GM23338 (cell line): ENCODE measurements at regions not wholly inside any gene's neighbourhood (a gene's known extent, or its start where the extent isn't known, plus 50 kb on each side); places are given as distances from the start of the nearest gene placed in this dataset.

Source experiments
- ATAC-seq: fragments of 200-7000 bp; cut with Tn5 transposase; 3 replicates; pipeline ENCODE4 v1.9.1; 2020
- DNase-seq: peaks from one replicate; pipeline ENCODE4 v3.0.0-alpha.2; 2015; ENCODE audit warnings: low spot score
- H2AFZ ChIP-seq: fragments of 200-600 bp; sonication (generic); 2 replicates; pipeline ENCODE4 v1.8.0; 2016; ENCODE audit warnings: antibody characterized with exemption, mild to moderate bottlenecking, moderate library complexity
- H3F3A ChIP-seq: fragments of 200-600 bp; sonication (generic); replicated peaks from 2 replicates; pipeline ENCODE4 v1.8.0; 2017; ENCODE audit warnings: antibody characterized with exemption, mixed run types, low read depth
- H3K27ac ChIP-seq: fragments of 200-600 bp; sonication (generic); 2 replicates; pipeline ENCODE4 v1.6.1; 2016; ENCODE audit warnings: low read depth
- H3K27me3 ChIP-seq: fragments of 200-600 bp; sonication (generic); 2 replicates; pipeline ENCODE4 v1.8.0; 2016; ENCODE audit warnings: mild to moderate bottlenecking, mixed run types, moderate library complexity; ENCODE audit not compliant: insufficient read depth
- H3K36me3 ChIP-seq: fragments of 200-600 bp; sonication (generic); 2 replicates; pipeline ENCODE4 v1.8.0; 2016; ENCODE audit warnings: mild to moderate bottlenecking; ENCODE audit not compliant: insufficient read depth
- H3K4me1 ChIP-seq: fragments of 200-600 bp; sonication (generic); 2 replicates; pipeline ENCODE4 v1.8.0; 2016; ENCODE audit warnings: mild to moderate bottlenecking, moderate library complexity; ENCODE audit not compliant: insufficient read depth
- H3K4me2 ChIP-seq: fragments of 200-600 bp; sonication (generic); 2 replicates; pipeline ENCODE4 v1.7.1; 2017; ENCODE audit warnings: mixed run types
- H3K4me3 ChIP-seq: fragments of 200-600 bp; sonication (generic); 2 replicates; pipeline ENCODE4 v1.6.1; 2016; ENCODE audit warnings: mixed run types
- H3K79me2 ChIP-seq: fragments of 200-600 bp; sonication (generic); replicated peaks from 2 replicates; pipeline ENCODE4 v1.8.0; 2017; ENCODE audit warnings: mild to moderate bottlenecking; ENCODE audit not compliant: insufficient read depth
- H3K9me2 ChIP-seq: fragments of 200-600 bp; sonication (generic); 2 replicates; pipeline ENCODE4 v1.8.0; 2017; ENCODE audit not compliant: insufficient read depth
- H4K20me1 ChIP-seq: fragments of 200-600 bp; sonication (generic); replicated peaks from 2 replicates; pipeline ENCODE4 v1.8.0; 2017; ENCODE audit warnings: mild to moderate bottlenecking; ENCODE audit not compliant: insufficient read depth
- H3K27ac Mint-ChIP-seq: 2 replicates; pipeline ENCODE4 v1.8.0; 2020; ENCODE audit warnings: inconsistent platforms, mild to moderate bottlenecking, moderate library complexity, mixed read lengths
- H3K27me3 Mint-ChIP-seq: 3 replicates; pipeline ENCODE4 v1.8.0; 2022; ENCODE audit warnings: low read depth, mild to moderate bottlenecking, moderate library complexity, mixed read lengths, inconsistent platforms; ENCODE audit not compliant: insufficient read depth, poor library complexity
- H3K36me3 Mint-ChIP-seq: 3 replicates; pipeline ENCODE4 v1.8.0; 2021; ENCODE audit warnings: low read depth, mild to moderate bottlenecking, inconsistent platforms, moderate library complexity, mixed read lengths
- H3K4me1 Mint-ChIP-seq: 3 replicates; pipeline ENCODE4 v1.8.0; 2020; ENCODE audit warnings: mild to moderate bottlenecking, inconsistent platforms, mixed read lengths
- H3K4me3 Mint-ChIP-seq: 3 replicates; pipeline ENCODE4 v1.8.0; 2021; ENCODE audit warnings: moderate library complexity, mild to moderate bottlenecking, inconsistent platforms, mixed read lengths
- H3K9me3 Mint-ChIP-seq: 3 replicates; pipeline ENCODE4 v1.8.0; 2020; ENCODE audit warnings: moderate library complexity, mild to moderate bottlenecking, inconsistent platforms, mixed read lengths
- CREB1 ChIP-seq: fragments of 250-450 bp; sonication (Bioruptor Pico); IDR thresholded peaks from 2 replicates; pipeline ENCODE4 v1.5.0; 2020; ENCODE audit warnings: low read depth, mild to moderate bottlenecking, moderate library complexity
- EZH2 ChIP-seq: fragments of 200-600 bp; sonication (generic); IDR thresholded peaks from one replicate; pipeline ENCODE4 v1.8.0; 2017; ENCODE audit warnings: antibody characterized with exemption, mild to moderate bottlenecking, low read depth; ENCODE audit not compliant: unreplicated experiment
- EZH2phosphoT487 ChIP-seq: fragments of 200-600 bp; sonication (generic); IDR thresholded peaks from one replicate; pipeline ENCODE4 v1.8.1; 2018; ENCODE audit warnings: antibody characterized with exemption; ENCODE audit not compliant: unreplicated experiment
- JUNB ChIP-seq: IDR thresholded peaks from one replicate; pipeline ENCODE4 v1.6.1; 2016; ENCODE audit warnings: antibody characterized with exemption; ENCODE audit not compliant: unreplicated experiment
- NANOG ChIP-seq: IDR thresholded peaks from 2 replicates; pipeline ENCODE4 v1.6.1; 2016; ENCODE audit warnings: antibody characterized with exemption, borderline replicate concordance
- POLR2AphosphoS5 ChIP-seq: IDR thresholded peaks from 2 replicates; pipeline ENCODE4 v1.6.1; 2016; ENCODE audit warnings: antibody characterized with exemption, low read depth
- STAT1 ChIP-seq: IDR thresholded peaks from one replicate; pipeline ENCODE4 v1.6.1; 2016; ENCODE audit warnings: antibody characterized with exemption; ENCODE audit not compliant: unreplicated experiment
- ZNF331 ChIP-seq: fragments of 250-450 bp; sonication (Bioruptor Pico); IDR thresholded peaks from 2 replicates; pipeline ENCODE4 v1.5.0; 2020; ENCODE audit warnings: low read depth, mild to moderate bottlenecking, moderate library complexity
- TF ChIP-seq, protein P1 (sequence below), 2 experiments: fragments of 200-600 bp in 1 of 2; sonication (generic) in 1 of 2; conservative IDR thresholded peaks; 2 replicates each; pipeline versions ENCODE4 v1.5.1 to v1.6.1; 2016 to 2017; ENCODE audit warnings: antibody characterized with exemption in 2 of 2, low read depth in 2 of 2, mild to moderate bottlenecking in 2 of 2, moderate library complexity in 1 of 2
- TF ChIP-seq, protein P2 (sequence below): IDR thresholded peaks from 2 replicates; pipeline ENCODE4 v1.6.1; 2016; ENCODE audit warnings: antibody characterized with exemption
- TF ChIP-seq, protein P3 (sequence below): IDR thresholded peaks from one replicate; pipeline ENCODE4 v1.6.1; 2018; ENCODE audit warnings: antibody characterized with exemption; ENCODE audit not compliant: unreplicated experiment

DNA sequence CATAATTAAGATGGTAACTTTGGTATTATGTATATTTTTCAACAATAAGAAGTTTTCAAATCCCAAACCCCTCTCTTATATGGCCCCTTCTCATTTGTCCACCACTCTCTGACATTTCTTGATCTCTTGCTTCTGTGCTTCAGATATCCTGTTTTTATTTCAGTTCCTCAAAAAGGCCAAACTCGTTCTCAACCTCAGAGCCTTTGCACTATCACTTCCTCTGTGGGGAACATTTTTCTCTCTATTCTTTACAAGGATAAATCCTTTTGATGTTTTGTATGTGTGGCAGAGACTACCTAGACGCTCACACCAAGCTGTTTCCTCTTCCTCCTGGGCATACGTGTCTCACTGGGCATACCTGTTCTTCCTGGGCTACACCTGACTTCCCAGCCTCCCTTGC is 54.2 kb upstream of the FRMD4A start:
- TF ChIP-seq STAT1 (no peak), CREB1 (CRISPR knock-in tag) (no peak), JUNB (no peak), EZH2 (no peak), ZNF331 (CRISPR knock-in tag) (no peak), NANOG (no peak), EZH2phosphoT487 (no peak), POLR2AphosphoS5 (no peak)
- TF ChIP-seq, protein P1, sequence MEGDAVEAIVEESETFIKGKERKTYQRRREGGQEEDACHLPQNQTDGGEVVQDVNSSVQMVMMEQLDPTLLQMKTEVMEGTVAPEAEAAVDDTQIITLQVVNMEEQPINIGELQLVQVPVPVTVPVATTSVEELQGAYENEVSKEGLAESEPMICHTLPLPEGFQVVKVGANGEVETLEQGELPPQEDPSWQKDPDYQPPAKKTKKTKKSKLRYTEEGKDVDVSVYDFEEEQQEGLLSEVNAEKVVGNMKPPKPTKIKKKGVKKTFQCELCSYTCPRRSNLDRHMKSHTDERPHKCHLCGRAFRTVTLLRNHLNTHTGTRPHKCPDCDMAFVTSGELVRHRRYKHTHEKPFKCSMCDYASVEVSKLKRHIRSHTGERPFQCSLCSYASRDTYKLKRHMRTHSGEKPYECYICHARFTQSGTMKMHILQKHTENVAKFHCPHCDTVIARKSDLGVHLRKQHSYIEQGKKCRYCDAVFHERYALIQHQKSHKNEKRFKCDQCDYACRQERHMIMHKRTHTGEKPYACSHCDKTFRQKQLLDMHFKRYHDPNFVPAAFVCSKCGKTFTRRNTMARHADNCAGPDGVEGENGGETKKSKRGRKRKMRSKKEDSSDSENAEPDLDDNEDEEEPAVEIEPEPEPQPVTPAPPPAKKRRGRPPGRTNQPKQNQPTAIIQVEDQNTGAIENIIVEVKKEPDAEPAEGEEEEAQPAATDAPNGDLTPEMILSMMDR (conservative IDR thresholded peaks at IDR 0.05; ENCODE audit: low read depth in 2 of 2), result no peak
- TF ChIP-seq, protein P2, sequence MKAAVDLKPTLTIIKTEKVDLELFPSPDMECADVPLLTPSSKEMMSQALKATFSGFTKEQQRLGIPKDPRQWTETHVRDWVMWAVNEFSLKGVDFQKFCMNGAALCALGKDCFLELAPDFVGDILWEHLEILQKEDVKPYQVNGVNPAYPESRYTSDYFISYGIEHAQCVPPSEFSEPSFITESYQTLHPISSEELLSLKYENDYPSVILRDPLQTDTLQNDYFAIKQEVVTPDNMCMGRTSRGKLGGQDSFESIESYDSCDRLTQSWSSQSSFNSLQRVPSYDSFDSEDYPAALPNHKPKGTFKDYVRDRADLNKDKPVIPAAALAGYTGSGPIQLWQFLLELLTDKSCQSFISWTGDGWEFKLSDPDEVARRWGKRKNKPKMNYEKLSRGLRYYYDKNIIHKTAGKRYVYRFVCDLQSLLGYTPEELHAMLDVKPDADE, result no peak
- TF ChIP-seq, protein P3, sequence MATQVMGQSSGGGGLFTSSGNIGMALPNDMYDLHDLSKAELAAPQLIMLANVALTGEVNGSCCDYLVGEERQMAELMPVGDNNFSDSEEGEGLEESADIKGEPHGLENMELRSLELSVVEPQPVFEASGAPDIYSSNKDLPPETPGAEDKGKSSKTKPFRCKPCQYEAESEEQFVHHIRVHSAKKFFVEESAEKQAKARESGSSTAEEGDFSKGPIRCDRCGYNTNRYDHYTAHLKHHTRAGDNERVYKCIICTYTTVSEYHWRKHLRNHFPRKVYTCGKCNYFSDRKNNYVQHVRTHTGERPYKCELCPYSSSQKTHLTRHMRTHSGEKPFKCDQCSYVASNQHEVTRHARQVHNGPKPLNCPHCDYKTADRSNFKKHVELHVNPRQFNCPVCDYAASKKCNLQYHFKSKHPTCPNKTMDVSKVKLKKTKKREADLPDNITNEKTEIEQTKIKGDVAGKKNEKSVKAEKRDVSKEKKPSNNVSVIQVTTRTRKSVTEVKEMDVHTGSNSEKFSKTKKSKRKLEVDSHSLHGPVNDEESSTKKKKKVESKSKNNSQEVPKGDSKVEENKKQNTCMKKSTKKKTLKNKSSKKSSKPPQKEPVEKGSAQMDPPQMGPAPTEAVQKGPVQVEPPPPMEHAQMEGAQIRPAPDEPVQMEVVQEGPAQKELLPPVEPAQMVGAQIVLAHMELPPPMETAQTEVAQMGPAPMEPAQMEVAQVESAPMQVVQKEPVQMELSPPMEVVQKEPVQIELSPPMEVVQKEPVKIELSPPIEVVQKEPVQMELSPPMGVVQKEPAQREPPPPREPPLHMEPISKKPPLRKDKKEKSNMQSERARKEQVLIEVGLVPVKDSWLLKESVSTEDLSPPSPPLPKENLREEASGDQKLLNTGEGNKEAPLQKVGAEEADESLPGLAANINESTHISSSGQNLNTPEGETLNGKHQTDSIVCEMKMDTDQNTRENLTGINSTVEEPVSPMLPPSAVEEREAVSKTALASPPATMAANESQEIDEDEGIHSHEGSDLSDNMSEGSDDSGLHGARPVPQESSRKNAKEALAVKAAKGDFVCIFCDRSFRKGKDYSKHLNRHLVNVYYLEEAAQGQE, result no peak
- H4K20me1 ChIP-seq, result no peaks in the 10 kb centered on the region
- no peaks in the 10 kb centered on the region for H3K4me1 ChIP-seq
- H3K9me3 Mint-ChIP-seq, result no peaks in the 10 kb centered on the region
- H3K36me3 ChIP-seq, result no peaks in the 10 kb centered on the region
- no peak overlapping the region for H3K4me3 Mint-ChIP-seq
- DNase-seq (no peak), ATAC-seq (no peak)
- no peaks in the 10 kb centered on the region for H3F3A ChIP-seq
- H3K9me2 ChIP-seq, result 0 out of 2 replicates have a peak, but pooled peaks cover 7% of the 10 kb centered on the region
- no peaks in the 10 kb centered on the region for H3K27me3 ChIP-seq
- no peaks in the 10 kb centered on the region for H3K27me3 Mint-ChIP-seq
- H3K4me2 ChIP-seq, result no peak overlapping the region
- no peak overlapping the region for H3K27ac ChIP-seq
- H3K4me1 Mint-ChIP-seq, result no peaks in the 10 kb centered on the region
- no peaks in the 10 kb centered on the region for H3K79me2 ChIP-seq
- H2AFZ ChIP-seq, result no peak overlapping the region
- H3K4me3 ChIP-seq, result no peak overlapping the region
- H3K36me3 Mint-ChIP-seq, result no peaks in the 10 kb centered on the region
- H3K27ac Mint-ChIP-seq, result no peak overlapping the region
